HG03460 (cell line): ENCODE measurements at regions not wholly inside any gene's neighbourhood (a gene's known extent, or its start where the extent isn't known, plus 50 kb on each side); places are given as distances from the start of the nearest gene placed in this dataset.
"Not testable (repeated sequence)": the region's sequence is repeated elsewhere in the genome, so short reads cannot be mapped to it uniquely, and the experiment has no call there.

Source experiments
- ATAC-seq: cut with Tn5 transposase; IDR thresholded peaks from one replicate; pipeline ENCODE4 v1.9.1; 2021; ENCODE audit not compliant: unreplicated experiment

DNA sequence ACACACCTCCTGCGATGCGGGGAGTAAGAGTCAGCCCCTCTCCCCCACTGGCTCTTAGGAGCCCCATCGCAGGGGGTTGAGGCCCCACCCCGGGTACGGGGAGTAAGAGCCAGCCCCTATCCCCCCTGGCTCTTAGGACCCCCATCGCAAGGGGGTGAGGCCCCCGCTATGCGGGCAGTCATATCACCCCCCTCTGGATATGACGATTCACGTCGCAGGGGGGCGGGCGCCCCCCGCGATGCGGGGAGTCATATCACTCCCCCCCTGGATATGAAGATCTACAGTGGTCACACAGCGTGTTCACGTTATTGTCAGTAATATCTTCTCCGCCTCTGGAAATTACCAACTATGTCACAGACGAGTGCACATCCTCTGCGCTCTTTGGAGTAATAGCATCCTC is 61.1 kb downstream of the DEFB131A start:
- ATAC-seq, result not testable (repeated sequence)

DNA sequence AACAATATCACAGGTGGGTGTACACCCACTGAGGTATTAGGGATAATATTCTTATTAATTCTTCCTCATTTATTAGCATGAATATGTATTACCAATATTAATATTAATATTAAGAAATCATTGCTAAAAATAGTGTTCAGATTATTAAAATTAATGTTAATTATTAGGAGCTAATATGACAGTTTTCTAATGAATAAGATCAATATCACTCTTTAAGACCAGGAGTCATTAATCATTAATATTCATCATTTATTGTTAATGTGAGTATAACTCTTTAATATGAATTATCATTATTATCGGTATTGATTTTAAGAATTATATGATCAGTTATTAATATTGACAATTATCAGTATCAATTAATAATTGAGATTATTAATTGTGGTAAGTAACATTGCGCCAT is 62.5 kb downstream of the DEFB131A start:
- ATAC-seq, result not testable (repeated sequence)

DNA sequence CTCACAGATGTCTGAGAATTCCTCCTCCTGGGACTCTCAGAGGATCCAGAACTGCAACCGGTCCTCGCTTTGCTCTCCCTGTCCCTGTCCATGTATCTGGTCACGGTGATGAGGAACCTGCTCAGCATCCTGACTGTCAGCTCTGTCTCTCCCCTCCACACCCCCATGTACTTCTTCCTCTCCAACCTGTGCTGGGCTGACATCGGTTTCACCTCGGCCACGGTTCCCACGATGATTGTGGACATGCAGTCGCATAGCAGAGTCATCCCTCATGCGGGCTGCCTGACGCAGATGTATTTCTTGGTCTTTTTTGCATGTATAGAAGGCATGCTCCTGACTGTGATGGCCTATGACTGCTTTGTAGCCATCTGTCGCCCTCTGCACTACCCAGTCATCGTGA is 68.7 kb downstream of the DEFB131A start:
- ATAC-seq, result not testable (repeated sequence)

DNA sequence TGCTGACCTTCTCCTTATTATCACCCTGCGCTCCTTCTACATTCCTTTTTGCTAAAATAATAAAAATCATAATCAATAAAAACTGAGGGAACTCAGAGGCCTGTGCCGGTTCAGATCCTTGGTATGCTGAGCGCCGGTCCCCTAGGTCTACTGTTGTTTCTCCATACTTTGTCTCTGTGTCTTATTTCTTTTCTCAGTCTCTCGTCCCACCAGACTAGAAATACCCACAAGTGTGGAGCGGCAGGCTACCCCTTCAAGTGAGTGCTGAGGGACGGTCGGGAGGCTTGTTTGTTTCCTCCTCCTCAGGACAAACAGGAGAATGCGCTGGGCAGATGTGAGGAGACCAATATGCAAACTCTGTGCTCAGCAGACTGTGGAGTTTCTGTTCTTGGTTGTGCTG is 75.4 kb downstream of the DEFB131A start:
- not testable (repeated sequence) for ATAC-seq

DNA sequence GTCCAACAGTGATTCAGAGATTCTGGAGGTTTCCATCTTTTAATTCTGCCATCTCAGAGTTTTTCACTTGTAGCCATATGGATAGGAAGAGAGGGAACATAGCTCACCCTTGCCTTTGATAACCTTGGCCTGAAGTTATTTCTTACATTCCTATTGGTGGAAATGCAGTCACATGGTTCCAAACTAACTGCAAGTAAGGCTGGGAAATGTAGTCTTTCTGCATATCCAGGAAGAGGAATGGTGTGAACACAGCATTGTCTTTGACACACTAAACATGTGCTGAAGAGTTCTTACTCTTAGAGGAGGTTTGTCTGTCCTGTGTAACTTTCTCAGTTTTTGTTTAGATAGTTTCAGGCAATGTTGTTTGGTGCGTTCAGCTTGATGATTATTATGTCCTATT is 78.7 kb downstream of the DEFB131A start:
- ATAC-seq, result not testable (repeated sequence)

DNA sequence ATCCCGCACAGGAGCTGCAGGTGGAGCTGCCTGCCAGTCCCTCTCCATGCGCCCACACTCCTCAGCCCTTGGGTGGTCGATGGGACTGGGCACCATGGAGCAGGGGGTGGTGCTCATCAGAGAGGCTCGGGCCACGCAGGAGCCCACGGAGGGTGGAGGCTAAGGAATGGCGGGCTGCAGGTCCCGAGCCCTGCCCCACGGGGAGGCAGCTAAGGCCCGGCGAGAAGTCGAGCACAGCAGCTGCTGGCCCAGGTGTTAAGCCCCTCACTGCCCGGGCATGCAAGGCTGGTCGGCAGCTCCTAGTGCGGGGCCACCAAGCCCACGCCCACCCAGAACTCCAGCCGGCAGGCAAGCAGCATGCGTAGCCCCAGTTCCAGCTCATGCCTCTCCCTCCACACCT is 80.2 kb downstream of the DEFB131A start:
- ATAC-seq, result not testable (repeated sequence)

DNA sequence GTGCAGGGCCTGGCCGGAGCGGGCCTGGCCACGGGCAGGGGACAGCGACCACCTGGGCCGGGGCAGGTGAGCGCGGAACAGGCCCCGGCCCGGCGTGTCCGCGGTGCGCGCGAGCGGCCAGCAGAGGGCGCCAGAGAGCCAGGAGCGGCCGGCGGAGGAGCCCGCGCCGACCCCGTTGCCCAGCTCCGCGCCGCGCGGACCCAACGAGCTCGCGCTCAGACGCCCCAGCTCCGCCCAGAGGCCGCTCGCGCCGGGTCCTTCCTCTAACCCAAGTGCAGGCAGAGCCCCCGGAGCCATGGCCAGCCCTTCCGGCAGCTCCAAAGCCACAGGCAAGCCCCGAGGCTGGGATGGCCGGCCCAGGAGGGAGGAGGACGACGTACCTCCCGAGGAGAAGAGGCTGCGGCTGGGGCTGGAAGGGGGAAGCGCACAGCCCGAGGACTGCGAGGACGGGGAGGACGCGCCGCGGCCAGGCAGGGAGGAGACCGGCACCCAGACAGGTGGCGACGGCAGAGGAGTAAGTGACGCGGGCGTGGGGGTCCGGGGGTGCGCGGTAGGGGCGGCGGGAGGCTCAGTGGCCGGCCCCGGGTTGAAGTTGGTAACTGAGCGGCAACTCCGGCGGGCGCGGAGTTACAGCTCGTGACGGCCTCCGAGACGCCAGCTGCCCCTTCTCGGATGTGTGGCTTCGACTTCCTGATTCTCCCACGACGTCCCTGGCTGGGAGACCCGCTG is 88.1 kb downstream of the DEFB131A start:
- not testable (repeated sequence) for ATAC-seq

DNA sequence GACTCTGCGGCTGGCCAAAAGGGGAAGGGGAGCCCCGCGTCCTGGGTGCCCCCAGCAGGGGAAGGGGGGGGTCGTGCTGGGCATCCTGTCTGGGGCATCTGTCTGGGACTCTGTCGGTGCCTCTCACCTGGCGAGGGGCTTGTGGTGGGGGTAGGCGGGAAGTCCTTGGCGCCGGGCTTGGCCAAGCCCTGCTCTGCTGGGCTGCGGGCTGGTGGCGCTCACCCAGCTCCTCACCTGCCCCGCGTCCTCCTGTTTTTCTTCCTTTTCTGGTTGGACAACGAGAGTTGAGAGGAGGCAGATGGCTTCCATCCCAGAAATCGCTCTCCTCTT is 88.6 kb downstream of the DEFB131A start:
- ATAC-seq, result not testable (repeated sequence)

DNA sequence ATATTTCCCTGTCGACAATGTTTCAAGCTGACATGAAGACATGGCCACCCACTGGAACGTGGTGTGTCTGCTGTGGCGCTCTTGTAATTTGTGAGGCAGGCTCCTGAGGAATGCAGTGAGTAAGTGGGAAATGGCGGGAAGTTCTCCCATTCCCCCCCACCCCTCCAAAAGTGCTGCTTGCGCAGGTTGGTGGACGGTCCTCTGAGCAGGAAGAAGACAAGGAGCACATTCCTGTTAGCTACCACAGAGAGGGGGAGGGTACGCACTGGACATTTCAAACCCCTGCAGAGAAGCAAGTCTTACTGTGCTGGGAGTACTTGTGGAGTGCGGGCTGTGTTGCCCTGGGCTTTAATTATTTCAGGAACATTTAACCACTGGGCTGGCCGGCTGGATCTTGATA is 92.9 kb downstream of the DEFB131A start:
- not testable (repeated sequence) for ATAC-seq

DNA sequence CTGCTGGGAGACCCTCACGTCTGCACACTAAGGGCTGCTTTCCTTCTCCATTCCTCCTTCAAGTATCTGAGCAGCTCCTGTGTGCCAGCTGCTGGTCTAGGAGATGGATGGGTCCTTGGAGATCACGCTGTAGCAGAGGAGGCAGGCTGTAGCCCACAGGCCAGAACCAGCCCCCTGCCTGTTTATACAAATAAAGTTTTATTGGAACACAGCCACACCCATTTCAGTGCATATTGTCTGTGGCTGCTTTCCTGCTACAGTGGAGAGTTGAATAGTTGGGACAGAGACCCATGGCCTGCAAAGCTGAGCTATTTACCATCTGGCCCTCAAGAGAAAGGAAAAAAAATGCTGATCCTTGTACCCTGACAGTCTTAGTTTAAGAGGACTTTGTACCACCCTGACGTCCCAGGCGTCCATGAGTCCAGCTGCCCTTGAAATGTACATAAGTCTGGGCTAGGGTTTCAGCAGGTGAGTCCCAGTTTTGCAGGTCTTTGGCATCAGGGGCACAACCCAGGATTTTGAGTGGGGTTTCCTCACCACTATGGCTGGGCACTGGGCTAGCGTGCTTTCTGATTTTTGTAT is 95.8 kb downstream of the DEFB131A start:
- not testable (repeated sequence) for ATAC-seq

DNA sequence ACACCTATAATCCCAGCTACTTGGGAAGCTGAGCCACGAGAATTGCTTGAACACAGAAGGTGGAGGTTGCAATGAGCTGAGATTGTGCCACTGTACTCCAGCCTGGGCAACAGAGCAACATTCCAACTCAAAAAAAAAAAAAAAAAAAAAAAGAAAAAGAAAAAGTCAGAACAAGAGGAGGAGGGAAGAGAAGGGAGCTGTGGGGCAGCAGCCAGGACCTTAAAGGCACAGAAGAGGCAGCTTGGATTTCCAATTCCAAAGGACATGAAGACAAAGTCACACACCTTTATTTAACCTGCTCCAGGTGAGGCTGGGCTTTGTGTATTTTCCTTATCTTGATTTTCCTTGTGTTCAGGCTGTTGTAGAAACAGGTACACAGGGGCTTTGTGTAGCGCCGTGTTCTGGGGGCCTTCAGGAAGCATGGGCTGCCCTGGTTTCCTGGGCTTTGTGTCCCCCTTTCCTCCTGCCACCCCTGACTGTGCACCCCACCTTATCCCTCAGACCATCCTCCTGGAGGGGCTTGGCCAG is 97.2 kb downstream of the DEFB131A start:
- ATAC-seq, result not testable (repeated sequence)

DNA sequence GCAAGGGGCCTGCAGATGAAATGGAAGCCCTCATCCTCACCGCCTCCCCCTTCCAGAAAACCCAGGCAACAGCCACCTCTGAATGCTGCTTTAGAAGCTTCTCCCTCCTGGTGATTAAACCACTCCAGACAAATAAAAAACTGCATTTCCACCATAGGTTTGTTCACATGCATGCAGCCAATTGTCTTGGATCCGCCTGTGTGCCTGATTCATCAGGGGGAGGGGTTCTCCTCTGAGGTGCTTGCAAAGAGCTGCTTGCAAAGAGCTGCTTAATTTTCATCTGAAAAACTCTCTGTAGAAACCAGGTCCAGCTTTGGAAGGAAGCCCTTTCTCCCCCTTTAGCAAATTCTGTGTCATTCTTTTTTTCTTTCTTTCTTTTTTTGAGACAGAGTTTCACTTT is 100.6 kb downstream of the DEFB131A start:
- not testable (repeated sequence) for ATAC-seq

DNA sequence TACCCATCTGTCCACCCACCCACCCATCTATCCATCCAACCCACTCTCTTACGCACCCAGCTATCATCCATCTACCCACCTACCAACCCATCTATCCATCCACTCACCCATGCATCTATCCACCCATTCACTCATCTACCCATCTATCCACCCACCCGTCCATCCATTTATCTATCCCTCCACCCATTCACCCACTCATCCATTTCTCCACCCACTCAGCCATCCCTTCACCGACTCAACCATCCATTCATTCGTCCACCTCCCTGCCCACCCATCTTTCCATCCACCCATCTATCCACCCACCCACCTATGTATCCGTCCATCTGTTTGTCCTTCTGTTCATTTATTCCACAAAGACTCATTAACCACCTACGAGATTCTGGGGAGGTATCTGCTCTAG is 103.3 kb downstream of the DEFB131A start:
- ATAC-seq, result not testable (repeated sequence)

DNA sequence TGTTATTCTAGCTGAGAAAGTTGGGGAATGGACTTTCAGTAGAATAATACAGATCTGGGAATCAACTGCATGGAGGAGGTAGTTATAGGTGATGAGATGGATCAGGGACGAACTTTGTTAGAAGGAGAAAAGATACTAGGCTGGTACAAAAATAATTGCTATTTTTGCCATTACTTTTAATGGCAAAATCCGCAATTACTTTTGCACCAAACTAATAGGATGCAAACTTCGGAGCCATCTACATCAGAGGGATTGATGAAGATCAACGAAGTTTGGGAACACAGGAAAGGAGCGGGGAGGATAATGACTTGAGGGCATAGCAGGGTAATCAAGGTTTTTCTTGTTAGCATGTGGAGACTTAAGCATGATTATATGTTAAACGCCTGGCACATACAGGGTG is 111.9 kb downstream of the DEFB131A start:
- ATAC-seq, result not testable (repeated sequence)

DNA sequence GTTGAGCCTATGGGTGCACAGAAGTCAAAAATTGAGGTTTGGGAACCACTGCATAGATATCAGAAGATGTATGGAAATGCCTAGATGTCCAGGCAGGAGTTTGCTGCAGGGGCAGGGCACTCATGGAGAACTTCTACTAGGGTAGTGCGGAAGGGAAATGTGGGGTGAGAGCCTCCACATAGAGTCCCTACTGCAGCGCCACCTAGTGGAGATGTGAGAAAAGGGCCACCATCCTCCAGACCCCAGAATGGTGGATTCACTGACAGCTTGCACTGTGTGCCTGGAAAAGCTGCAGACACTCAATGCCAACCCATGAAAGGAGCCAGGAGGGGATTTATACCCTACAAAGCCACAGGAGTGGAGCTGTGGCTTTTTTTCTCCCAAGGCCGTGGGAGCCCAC is 133.7 kb downstream of the DEFB131A start:
- not testable (repeated sequence) for ATAC-seq

DNA sequence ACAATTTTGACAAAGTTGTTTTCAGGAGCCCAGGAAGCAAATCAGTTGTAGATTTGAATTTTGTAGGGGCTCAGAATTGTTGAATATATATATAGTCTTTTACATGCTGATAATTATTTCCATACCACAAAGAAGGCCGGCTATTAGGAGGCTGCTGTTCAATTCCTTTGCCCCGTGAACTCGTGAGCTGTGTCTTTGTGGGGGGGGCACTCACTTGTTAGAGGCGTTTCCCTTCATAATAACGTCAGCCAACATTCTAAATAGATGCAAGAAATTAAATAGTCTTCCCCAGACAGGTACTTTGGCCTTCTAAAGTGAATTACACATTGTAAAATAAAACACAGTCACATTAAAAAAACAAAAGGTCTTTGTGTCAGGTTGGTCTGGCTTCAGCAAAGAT is 138.7 kb downstream of the DEFB131A start:
- not testable (repeated sequence) for ATAC-seq

DNA sequence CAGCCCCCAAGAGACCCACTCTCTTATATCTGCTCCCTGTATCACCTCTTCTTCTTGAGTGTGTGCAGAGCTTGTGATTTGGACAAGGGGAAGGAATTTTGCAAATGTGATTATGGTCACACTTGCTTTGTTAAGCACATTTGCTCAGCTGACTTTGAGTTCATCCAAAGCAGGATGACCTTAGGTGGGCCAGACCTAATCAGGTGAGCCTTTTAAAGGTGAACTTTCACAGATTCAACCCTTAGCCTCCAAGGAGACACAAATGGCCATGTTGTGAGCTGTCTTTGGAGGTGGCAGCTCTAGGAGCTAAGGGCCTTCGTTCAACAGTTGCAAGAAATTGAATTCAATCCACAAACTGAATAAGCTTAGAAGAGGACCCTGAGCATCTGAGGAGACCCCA is 147.8 kb downstream of the DEFB131A start:
- ATAC-seq, result no peak

DNA sequence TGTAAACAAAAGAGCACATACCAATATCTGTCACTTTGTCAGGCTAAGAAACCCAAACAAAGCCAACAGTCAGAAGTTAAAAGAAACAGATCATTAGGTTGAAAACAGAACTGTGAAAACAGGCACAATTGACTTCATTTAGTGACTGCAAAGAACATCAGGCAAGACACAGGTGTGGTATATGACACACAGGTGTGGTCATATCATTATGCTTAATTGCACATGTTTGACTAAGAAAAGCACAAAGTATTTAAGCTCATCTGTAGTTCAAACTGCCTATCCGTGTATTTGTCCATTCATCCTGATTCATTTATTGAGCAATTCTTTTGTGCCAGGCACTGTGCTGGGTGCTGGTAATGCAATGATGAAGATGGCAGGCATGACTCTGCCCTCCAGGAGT is 150.7 kb downstream of the DEFB131A start:
- ATAC-seq, result no peak

DNA sequence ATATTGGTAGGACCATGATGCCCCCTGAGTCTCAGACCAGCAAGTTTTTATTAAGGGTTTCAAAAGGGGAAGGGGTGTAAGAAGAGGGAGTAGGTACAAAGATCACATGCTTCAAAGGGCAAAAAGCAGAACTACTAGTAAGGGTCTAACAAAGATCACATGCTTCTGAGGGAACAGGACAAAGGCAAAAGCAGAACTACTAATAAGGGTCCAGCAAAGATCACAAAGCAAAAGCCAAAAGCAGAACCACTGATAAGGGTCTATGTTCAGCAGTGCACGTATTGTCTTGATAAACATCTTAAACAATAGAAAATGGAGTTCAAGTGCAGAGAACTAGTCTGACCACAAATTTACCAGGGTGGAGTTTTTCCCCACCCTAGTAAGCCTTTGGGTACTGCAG is 151.3 kb downstream of the DEFB131A start:
- ATAC-seq, result not testable (repeated sequence)

DNA sequence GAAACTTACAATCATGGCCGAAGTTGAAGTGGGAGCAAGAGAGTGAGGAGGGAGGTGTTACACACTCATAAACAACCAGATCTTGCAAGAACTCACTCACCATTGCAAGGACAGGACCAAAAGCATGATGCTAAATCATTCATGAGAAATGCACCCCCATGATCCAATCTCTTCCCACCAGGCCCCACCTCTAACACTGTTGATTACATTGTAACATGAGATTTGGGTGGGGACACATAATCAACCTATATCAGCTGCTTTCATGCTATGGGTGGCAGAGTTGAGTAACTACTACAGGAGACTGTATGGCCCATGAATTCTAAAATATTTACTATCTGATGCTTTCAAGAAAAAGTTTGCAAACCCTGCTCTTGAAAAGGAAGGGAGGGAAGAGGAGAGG is 155.1 kb downstream of the DEFB131A start:
- no peak for ATAC-seq

DNA sequence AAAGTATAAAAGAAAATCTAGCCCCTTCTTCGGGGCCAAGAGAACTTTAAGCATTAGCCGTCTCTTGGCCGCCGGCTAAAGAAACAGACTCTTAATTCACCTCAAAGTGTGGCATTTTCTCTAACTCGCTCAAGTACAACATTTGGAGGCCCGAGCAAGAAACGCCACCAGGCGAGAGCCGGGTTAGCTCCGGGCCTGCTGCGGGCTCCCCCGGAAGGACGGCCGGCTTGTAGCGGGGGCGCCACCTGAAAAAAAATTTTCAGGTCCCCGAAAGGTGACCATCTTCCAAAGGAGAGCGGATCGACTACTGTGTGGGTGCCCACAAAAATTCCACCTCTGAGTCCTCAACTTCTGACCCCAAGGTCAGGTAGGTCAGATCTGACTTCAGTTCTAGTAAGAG is 156.0 kb downstream of the DEFB131A start:
- ATAC-seq, result no peak

DNA sequence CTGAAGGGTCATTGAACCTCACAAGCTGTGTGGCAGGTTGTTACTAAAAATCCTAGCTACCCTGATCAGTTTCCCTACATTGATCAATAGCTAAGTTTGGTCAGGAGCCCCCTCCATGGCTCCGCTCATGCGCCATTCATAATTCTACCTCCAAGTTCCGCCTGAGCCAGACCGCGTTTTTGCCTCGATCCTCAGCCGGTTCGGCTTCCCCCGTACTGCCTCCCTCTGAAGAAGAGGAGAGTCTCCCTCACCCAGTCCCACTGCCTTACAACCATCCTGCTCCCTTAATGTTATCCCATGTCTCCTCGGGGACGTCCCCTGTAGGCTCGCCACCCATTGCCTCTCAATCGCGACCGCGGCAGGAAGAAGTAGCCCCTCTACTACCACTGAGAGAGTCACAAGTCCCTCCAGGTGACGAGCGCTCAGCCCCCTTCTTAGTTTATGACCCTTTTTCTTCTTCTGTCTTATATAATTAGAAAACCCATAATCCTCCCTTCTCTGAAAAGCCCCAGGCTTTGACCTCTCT is 158.2 kb downstream of the DEFB131A start:
- no peak for ATAC-seq
